HCT116 (cell line): ENCODE measurements at regions not wholly inside any gene's neighbourhood (a gene's known extent, or its start where the extent isn't known, plus 50 kb on each side); places are given as distances from the start of the nearest gene placed in this dataset.

ENCODE experiments used
- ATAC-seq: fragments of 200-7000 bp; cut with Tn5 transposase; 2 replicates; pipeline ENCODE4 v1.9.1; 2020; ENCODE audit warnings: mild to moderate bottlenecking, moderate library complexity
- BruUV-seq: library from RNA; stranded (reverse); fragments of 400-500 nt; replicated peaks from 2 replicates; lab custom pipeline; 2021; lab: Mats Ljungman, UMichigan
- CTCF ChIA-PET: fragments of 300-600 bp; sonication (Branson Sonifier 250); formaldehyde crosslinking; loops from one replicate; lab custom pipeline; 2021; ENCODE audit warnings: antibody characterized with exemption; lab: Charles Lee
- POLR2A ChIA-PET: fragments of 300-600, 350-600 bp; sonication (Branson Sonifier 250); formaldehyde crosslinking; loops from one replicate; lab custom pipeline; 2021; ENCODE audit warnings: antibody characterized with exemption; lab: Charles Lee
- RAD21 ChIA-PET, 2 experiments: fragments of 300-600 bp; sonication (Branson Sonifier 250); formaldehyde crosslinking; loops; one replicate each; lab custom pipeline; 2023; ENCODE audit warnings: low total read pairs in 2 of 2; ENCODE audit not compliant: uncharacterized antibody in 2 of 2, unreplicated experiment in 2 of 2, low non-redundant PET in 1 of 2; lab: Charles Lee
- DNase-seq: peaks from one replicate; pipeline ENCODE4 v3.0.0-alpha.2; 2010; ENCODE audit warnings: low read depth, low spot score
- H2AFZ ChIP-seq: fragments of 200-600 bp; shearing (Covaris generic), sonication (generic); 2 replicates; pipeline ENCODE4 v1.6.1; 2017; ENCODE audit warnings: low read depth, mixed run types, mixed read lengths, antibody characterized with exemption, low read length; ENCODE audit not compliant: poor library complexity, severe bottlenecking
- H3K27ac ChIP-seq: 2 replicates; pipeline ENCODE4 v1.5.1; 2012; ENCODE audit warnings: low read depth, low read length
- H3K27me3 ChIP-seq: fragments of 200-600 bp; sonication (generic); 2 replicates; pipeline ENCODE4 v1.6.1; 2016; ENCODE audit warnings: mixed run types, low read length, mixed read lengths; ENCODE audit not compliant: insufficient read depth
- H3K36me3 ChIP-seq, 2 experiments: fragments of 200-500 bp in 1 of 2; fragments of 200-600 bp in 1 of 2; sonication (Bioruptor generic) in 1 of 2; sonication (generic) in 1 of 2; 2 replicates each; pipeline versions ENCODE4 v1.5.1 to v1.6.1; 2014 to 2016; ENCODE audit warnings: low read length in 2 of 2, inconsistent platforms in 1 of 2, mixed read lengths in 1 of 2, mixed run types in 1 of 2; ENCODE audit not compliant: insufficient read depth in 2 of 2, control insufficient read depth in 1 of 2
- H3K4me1 ChIP-seq, 2 experiments: fragments of 200-600 bp in 1 of 2; sonication (generic) in 1 of 2; 2 replicates each; pipeline versions ENCODE4 v1.5.1 to v1.6.1; 2012 to 2017; ENCODE audit warnings: low read length in 2 of 2, inconsistent platforms in 1 of 2, mild to moderate bottlenecking in 1 of 2, mixed read lengths in 1 of 2, mixed run types in 1 of 2, moderate library complexity in 1 of 2; ENCODE audit not compliant: insufficient read depth in 2 of 2, control insufficient read depth in 1 of 2
- H3K4me2 ChIP-seq: fragments of 200-600 bp; sonication (generic); 2 replicates; pipeline ENCODE4 v1.6.1; 2017; ENCODE audit warnings: mixed run types, low read length, mixed read lengths
- H3K4me3 ChIP-seq, 2 experiments: fragments of 200-600 bp in 1 of 2; sonication (generic) in 1 of 2; replicated peaks in 1 of 2; 2 replicates each; pipeline ENCODE4 v1.5.1; 2011 to 2016; ENCODE audit warnings: low read length in 2 of 2, control low read depth in 1 of 2, low read depth in 1 of 2, mild to moderate bottlenecking in 1 of 2, mixed read lengths in 1 of 2, mixed run types in 1 of 2
- H3K79me2 ChIP-seq: fragments of 200-600 bp; sonication (generic); 2 replicates; pipeline ENCODE4 v1.6.1; 2017; ENCODE audit warnings: mild to moderate bottlenecking, mixed run types, low read length, moderate library complexity, mixed read lengths; ENCODE audit not compliant: insufficient read depth
- H3K9ac ChIP-seq: fragments of 200-600 bp; sonication (generic); 2 replicates; pipeline ENCODE4 v1.6.1; 2016; ENCODE audit warnings: low read length, mixed read lengths
- H3K9me2 ChIP-seq: fragments of 200-600 bp; sonication (generic), shearing (Covaris generic); 2 replicates; pipeline ENCODE4 v1.6.1; 2017; ENCODE audit warnings: mixed run types, mild to moderate bottlenecking, moderate library complexity; ENCODE audit not compliant: insufficient read depth
- H3K9me3 ChIP-seq, 2 experiments: fragments of 200-500 bp in 1 of 2; fragments of 200-600 bp in 1 of 2; sonication (Bioruptor generic) in 1 of 2; sonication (generic) in 1 of 2; 2 replicates each; pipeline ENCODE4 v1.6.1; 2014 to 2017; ENCODE audit warnings: low read length in 2 of 2, mixed read lengths in 2 of 2, inconsistent platforms in 1 of 2, low read depth in 1 of 2, mild to moderate bottlenecking in 1 of 2, mixed run types in 1 of 2, moderate library complexity in 1 of 2; ENCODE audit not compliant: control insufficient read depth in 1 of 2, insufficient read depth in 1 of 2
- H4K20me1 ChIP-seq: fragments of 200-600 bp; sonication (generic), shearing (Covaris generic); 2 replicates; pipeline ENCODE4 v1.6.1; 2017; ENCODE audit warnings: mixed run types, mild to moderate bottlenecking, moderate library complexity; ENCODE audit not compliant: insufficient read depth
- CTCF ChIP-seq, 3 experiments: fragments of 200-600 bp in 1 of 3; sonication (generic) in 1 of 3; IDR thresholded peaks in 2 of 3; conservative IDR thresholded peaks in 1 of 3; 2 replicates each; pipeline ENCODE4 v1.5.1; 2012 to 2017; ENCODE audit warnings: low read depth in 2 of 3, low read length in 2 of 3, antibody characterized with exemption in 1 of 3, borderline replicate concordance in 1 of 3, control low read depth in 1 of 3, mild to moderate bottlenecking in 1 of 3, mixed read lengths in 1 of 3, mixed run types in 1 of 3, moderate library complexity in 1 of 3; ENCODE audit not compliant: insufficient read depth in 1 of 3
- EGR1 ChIP-seq: IDR thresholded peaks from 2 replicates; pipeline ENCODE4 v1.6.1; 2012; ENCODE audit warnings: low read depth
- ELF1 ChIP-seq: IDR thresholded peaks from 2 replicates; pipeline ENCODE4 v1.6.1; 2012; ENCODE audit warnings: low read depth, borderline replicate concordance
- EZH2 ChIP-seq: fragments of 200-600 bp; sonication (generic); IDR thresholded peaks from 2 replicates; pipeline ENCODE4 v1.6.1; 2017; ENCODE audit warnings: antibody characterized with exemption, mixed run types
- JUND ChIP-seq: IDR thresholded peaks from 2 replicates; pipeline ENCODE4 v1.6.1; 2012
- POLR2A ChIP-seq: IDR thresholded peaks from 2 replicates; pipeline ENCODE4 v1.7.0; 2011; ENCODE audit warnings: borderline replicate concordance; ENCODE audit not compliant: insufficient read depth, insufficient read length; ENCODE audit errors: extremely low read depth
- POLR2AphosphoS5 ChIP-seq: IDR thresholded peaks from 2 replicates; pipeline ENCODE4 v1.6.1; 2011; ENCODE audit warnings: mild to moderate bottlenecking, low read depth, low read length, moderate library complexity
- RAD21 ChIP-seq: IDR thresholded peaks from 2 replicates; pipeline ENCODE4 v1.6.1; 2012; ENCODE audit warnings: low read depth, mild to moderate bottlenecking
- REST ChIP-seq: IDR thresholded peaks from 2 replicates; pipeline ENCODE4 v1.6.1; 2012; ENCODE audit warnings: low read depth
- TCF7L2 ChIP-seq: IDR thresholded peaks from 2 replicates; pipeline ENCODE4 v1.7.0; 2011; ENCODE audit warnings: borderline replicate concordance, inconsistent platforms; ENCODE audit not compliant: insufficient read depth, insufficient read length; ENCODE audit errors: extremely low read depth
- ZNF274 ChIP-seq: fragments of 200-500 bp; sonication (Bioruptor generic); IDR thresholded peaks from 2 replicates; pipeline ENCODE4 v1.6.1; 2014; ENCODE audit warnings: mild to moderate bottlenecking, low read depth, low read length, inconsistent platforms
- intact Hi-C: fragments of 100-400 bp; cut with micrococcal nuclease; formaldehyde crosslinking; loops from 2 replicates; pipeline ENCODE4 v1.10.0; 2022

GRCh38 chr17:72510351-72511016, 389.7 kb downstream of the SOX9 start:
- Histone ChIP-seq H3K79me2 (peaks cover 59% of the 10 kb centered on the region), H3K27ac (no peak overlapping the region), H2AFZ (no peak overlapping the region), H4K20me1 (0 out of 2 replicates have a peak, but pooled peaks cover 8% of the 10 kb centered on the region), H3K27me3 (no peaks in the 10 kb centered on the region), H3K4me3 (no peak overlapping the region), H3K4me2 (peak overlapping the region; percentile 26), H3K4me1 (peaks cover 14 to 28% of the 10 kb centered on the region in 2 experiments), H3K9ac (no peak overlapping the region), H3K36me3 (no peaks in the 10 kb centered on the region), H3K9me2 (no peaks in the 10 kb centered on the region), H3K9me3 (no peaks in the 10 kb centered on the region)
- ATAC-seq, result peak; percentile 29; the same call in 1 of the 2 replicates
- POLR2A ChIA-PET, result interaction anchor here (0.6 to 0.7 kb wide), 2 partner anchors 88 to 775 kb away, joined by 3 read pairs; no protein-coding TSS in a partner anchor
- no peak for TF ChIP-seq EZH2
- no peak for TF ChIP-seq EGR1
- no peak for TF ChIP-seq POLR2AphosphoS5
- no peak for TF ChIP-seq ELF1
- TF ChIP-seq CTCF (IDR thresholded peaks at IDR 0.05 in 2 of 3, conservative IDR thresholded peaks at IDR 0.05 in 1 of 3; ENCODE audit: borderline replicate concordance in 1 of 3, insufficient read depth in 1 of 3, low read depth in 2 of 3, low read length in 2 of 3), result no peak
- no peak for TF ChIP-seq REST
- no peak for TF ChIP-seq ZNF274
- no peak for TF ChIP-seq TCF7L2
- TF ChIP-seq POLR2A, result no peak
- TF ChIP-seq JUND, result no peak
- TF ChIP-seq RAD21, result no peak
- intact Hi-C loops, result no loop called here
- RAD21 ChIA-PET, result interaction anchor here in 1 of 2 experiments (0.6 kb wide), 1 partner anchor 121 kb away, joined by 3 read pairs; no protein-coding TSS in a partner anchor
- BruUV-seq, result no TSS peak
- DNase-seq, result no peak
- CTCF ChIA-PET, result no interaction called here
